ENCODE measurements at regions not wholly inside any gene's neighbourhood (a gene's known extent, or its start where the extent isn't known, plus 50 kb on each side); places are given as distances from the start of the nearest gene placed in this dataset.

DNA sequence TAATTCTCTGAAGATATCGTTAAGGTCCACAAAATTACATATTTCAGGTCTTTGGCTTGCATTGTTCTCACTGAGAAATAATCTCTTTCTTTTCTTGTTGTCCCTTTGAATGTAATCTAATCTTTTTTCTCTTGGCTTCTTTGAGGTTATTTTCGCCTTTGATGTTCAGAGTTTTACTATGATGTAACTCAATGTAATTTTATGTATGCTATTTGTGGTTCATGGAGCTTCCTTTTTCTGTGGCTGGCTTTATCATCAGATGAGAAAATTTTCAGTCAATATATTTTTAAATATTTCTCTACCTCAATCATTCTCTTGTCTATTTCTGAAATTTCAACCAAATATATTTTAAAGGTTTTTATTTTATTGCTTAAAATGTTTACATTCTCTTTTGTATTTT, 672.2 kb downstream of the TRAM1L1 start:
- TF ChIP-seq, protein P1, sequence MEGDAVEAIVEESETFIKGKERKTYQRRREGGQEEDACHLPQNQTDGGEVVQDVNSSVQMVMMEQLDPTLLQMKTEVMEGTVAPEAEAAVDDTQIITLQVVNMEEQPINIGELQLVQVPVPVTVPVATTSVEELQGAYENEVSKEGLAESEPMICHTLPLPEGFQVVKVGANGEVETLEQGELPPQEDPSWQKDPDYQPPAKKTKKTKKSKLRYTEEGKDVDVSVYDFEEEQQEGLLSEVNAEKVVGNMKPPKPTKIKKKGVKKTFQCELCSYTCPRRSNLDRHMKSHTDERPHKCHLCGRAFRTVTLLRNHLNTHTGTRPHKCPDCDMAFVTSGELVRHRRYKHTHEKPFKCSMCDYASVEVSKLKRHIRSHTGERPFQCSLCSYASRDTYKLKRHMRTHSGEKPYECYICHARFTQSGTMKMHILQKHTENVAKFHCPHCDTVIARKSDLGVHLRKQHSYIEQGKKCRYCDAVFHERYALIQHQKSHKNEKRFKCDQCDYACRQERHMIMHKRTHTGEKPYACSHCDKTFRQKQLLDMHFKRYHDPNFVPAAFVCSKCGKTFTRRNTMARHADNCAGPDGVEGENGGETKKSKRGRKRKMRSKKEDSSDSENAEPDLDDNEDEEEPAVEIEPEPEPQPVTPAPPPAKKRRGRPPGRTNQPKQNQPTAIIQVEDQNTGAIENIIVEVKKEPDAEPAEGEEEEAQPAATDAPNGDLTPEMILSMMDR (IDR thresholded peaks at IDR 0.05; ENCODE audit: poor library complexity), result no peak
- TF ChIP-seq EZH2 (IDR thresholded peaks at IDR 0.05; ENCODE audit: borderline replicate concordance), result no peak
- TF ChIP-seq EZH2phosphoT487 (IDR thresholded peaks at IDR 0.05; ENCODE audit: low read depth, severe bottlenecking, unreplicated experiment), result no peak

Measured in hepatocyte (in vitro differentiated cells).